Panc1 (cell line): ENCODE measurements at regions not wholly inside any gene's neighbourhood (a gene's known extent, or its start where the extent isn't known, plus 50 kb on each side); places are given as distances from the start of the nearest gene placed in this dataset.

Source experiments
- ATAC-seq: fragments of 200-7000 bp; cut with Tn5 transposase; 2 replicates; pipeline ENCODE4 v1.9.1; 2020; ENCODE audit warnings: mild to moderate bottlenecking, moderate library complexity
- BruUV-seq: library from RNA; stranded (reverse); fragments of 400-500 nt; replicated peaks from 2 replicates; lab custom pipeline; 2021; lab: Mats Ljungman, UMichigan
- CTCF ChIA-PET: fragments of 300-600 bp; sonication (Branson Sonifier 250); formaldehyde crosslinking; loops from one replicate; lab custom pipeline; 2022; ENCODE audit warnings: antibody characterized with exemption; lab: Charles Lee
- POLR2A ChIA-PET: fragments of 300-600 bp; sonication (Branson Sonifier 250); formaldehyde crosslinking; loops from one replicate; lab custom pipeline; 2022; ENCODE audit warnings: antibody characterized with exemption; lab: Charles Lee
- DNase-seq: peaks from one replicate; pipeline ENCODE4 v3.0.0-alpha.2; 2010; ENCODE audit warnings: low read depth, low spot score
- H3K27ac ChIP-seq: 2 replicates; pipeline ENCODE4 v1.5.1; 2011; ENCODE audit warnings: mild to moderate bottlenecking, low read length, inconsistent platforms
- H3K27me3 ChIP-seq: fragments of 200-500 bp; sonication (Bioruptor generic); 2 replicates; pipeline ENCODE4 v1.6.0; 2014; ENCODE audit warnings: low read length, inconsistent platforms; ENCODE audit not compliant: control insufficient read depth, insufficient read depth
- H3K36me3 ChIP-seq: fragments of 200-500 bp; sonication (Bioruptor generic); 2 replicates; pipeline ENCODE4 v1.5.1; 2014; ENCODE audit warnings: inconsistent platforms, mild to moderate bottlenecking, low read length, moderate library complexity; ENCODE audit not compliant: control insufficient read depth, insufficient read depth
- H3K4me1 ChIP-seq: 2 replicates; pipeline ENCODE4 v1.5.1; 2011; ENCODE audit warnings: inconsistent platforms, mild to moderate bottlenecking, low read length, moderate library complexity; ENCODE audit not compliant: control insufficient read depth, insufficient read depth
- H3K4me3 ChIP-seq, 2 experiments: 2 replicates each; pipeline ENCODE4 v1.5.1; 2011 to 2012; ENCODE audit warnings: low read depth in 2 of 2, low read length in 2 of 2, mild to moderate bottlenecking in 2 of 2, inconsistent platforms in 1 of 2, moderate library complexity in 1 of 2
- H3K9me3 ChIP-seq: fragments of 200-500 bp; sonication (Bioruptor generic); 2 replicates; pipeline ENCODE4 v1.5.1; 2014; ENCODE audit warnings: low read depth, mild to moderate bottlenecking, inconsistent platforms, low read length, moderate library complexity; ENCODE audit not compliant: control insufficient read depth, insufficient read depth
- POLR2AphosphoS5 ChIP-seq: IDR thresholded peaks from 2 replicates; pipeline ENCODE4 v1.6.1; 2012; ENCODE audit warnings: mild to moderate bottlenecking, low read depth, low read length, moderate library complexity
- SIN3A ChIP-seq: IDR thresholded peaks from 2 replicates; pipeline ENCODE4 v1.6.1; 2012; ENCODE audit warnings: low read depth, mild to moderate bottlenecking, low read length, moderate library complexity, borderline replicate concordance; ENCODE audit not compliant: insufficient read depth
- TCF7L2 ChIP-seq: IDR thresholded peaks from 2 replicates; pipeline ENCODE4 v1.6.1; 2011; ENCODE audit warnings: mild to moderate bottlenecking, low read depth, low read length, inconsistent platforms
- in situ Hi-C: cut with HindIII; loops from 2 replicates; pipeline ENCODE4 v1.10.0; 2016; ENCODE audit warnings: low sequenced_read_pairs, low pct_unique_long_range_greater_than_20kb
- intact Hi-C: fragments of 100-400 bp; cut with micrococcal nuclease; formaldehyde crosslinking; loops from one replicate; pipeline ENCODE4 v1.10.0; 2022; ENCODE audit not compliant: unreplicated experiment
- TF ChIP-seq, protein P1 (sequence below), 2 experiments: IDR thresholded peaks; 2 replicates each; pipeline ENCODE4 v1.6.1; 2011 to 2012; ENCODE audit warnings: low read depth in 2 of 2, control low read depth in 1 of 2, low read length in 1 of 2, mild to moderate bottlenecking in 1 of 2, moderate library complexity in 1 of 2; ENCODE audit not compliant: insufficient read depth in 1 of 2
- TF ChIP-seq, protein P2 (sequence below): fragments of 450-650 bp; IDR thresholded peaks from 2 replicates; pipeline ENCODE4 v1.5.1; 2017; ENCODE audit warnings: mild to moderate bottlenecking

DNA sequence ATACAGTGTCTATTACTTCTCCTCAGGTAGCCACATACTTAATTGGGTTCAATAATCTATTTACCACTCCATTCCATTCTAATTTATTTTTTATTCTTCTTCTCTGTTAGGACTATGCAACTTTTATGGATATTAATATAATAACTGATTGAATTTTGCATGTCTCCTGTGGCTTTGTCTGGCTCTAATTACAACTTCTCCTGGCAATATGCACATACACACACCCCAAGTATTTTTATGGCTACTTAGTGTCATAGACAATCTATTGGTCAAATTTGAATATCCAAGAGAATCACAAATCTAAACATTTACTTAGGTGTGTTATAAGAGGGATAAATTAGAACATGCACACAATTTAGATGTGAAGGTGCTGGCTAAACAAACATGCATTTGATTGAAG is 73.1 kb downstream of the BOD1L2 start:
- Histone ChIP-seq H3K4me1 (no peaks in the 10 kb centered on the region), H3K4me3 (no peak overlapping the region), H3K27me3 (no peaks in the 10 kb centered on the region), H3K36me3 (no peaks in the 10 kb centered on the region), H3K27ac (no peak overlapping the region), H3K9me3 (no peaks in the 10 kb centered on the region)
- intact Hi-C loops = no loop called here
- ATAC-seq (no peak), DNase-seq (no peak)
- TF ChIP-seq, protein P1, sequence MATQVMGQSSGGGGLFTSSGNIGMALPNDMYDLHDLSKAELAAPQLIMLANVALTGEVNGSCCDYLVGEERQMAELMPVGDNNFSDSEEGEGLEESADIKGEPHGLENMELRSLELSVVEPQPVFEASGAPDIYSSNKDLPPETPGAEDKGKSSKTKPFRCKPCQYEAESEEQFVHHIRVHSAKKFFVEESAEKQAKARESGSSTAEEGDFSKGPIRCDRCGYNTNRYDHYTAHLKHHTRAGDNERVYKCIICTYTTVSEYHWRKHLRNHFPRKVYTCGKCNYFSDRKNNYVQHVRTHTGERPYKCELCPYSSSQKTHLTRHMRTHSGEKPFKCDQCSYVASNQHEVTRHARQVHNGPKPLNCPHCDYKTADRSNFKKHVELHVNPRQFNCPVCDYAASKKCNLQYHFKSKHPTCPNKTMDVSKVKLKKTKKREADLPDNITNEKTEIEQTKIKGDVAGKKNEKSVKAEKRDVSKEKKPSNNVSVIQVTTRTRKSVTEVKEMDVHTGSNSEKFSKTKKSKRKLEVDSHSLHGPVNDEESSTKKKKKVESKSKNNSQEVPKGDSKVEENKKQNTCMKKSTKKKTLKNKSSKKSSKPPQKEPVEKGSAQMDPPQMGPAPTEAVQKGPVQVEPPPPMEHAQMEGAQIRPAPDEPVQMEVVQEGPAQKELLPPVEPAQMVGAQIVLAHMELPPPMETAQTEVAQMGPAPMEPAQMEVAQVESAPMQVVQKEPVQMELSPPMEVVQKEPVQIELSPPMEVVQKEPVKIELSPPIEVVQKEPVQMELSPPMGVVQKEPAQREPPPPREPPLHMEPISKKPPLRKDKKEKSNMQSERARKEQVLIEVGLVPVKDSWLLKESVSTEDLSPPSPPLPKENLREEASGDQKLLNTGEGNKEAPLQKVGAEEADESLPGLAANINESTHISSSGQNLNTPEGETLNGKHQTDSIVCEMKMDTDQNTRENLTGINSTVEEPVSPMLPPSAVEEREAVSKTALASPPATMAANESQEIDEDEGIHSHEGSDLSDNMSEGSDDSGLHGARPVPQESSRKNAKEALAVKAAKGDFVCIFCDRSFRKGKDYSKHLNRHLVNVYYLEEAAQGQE (IDR thresholded peaks at IDR 0.05; ENCODE audit: insufficient read depth in 1 of 2, low read depth in 2 of 2, low read length in 1 of 2) = no peak
- no peak for TF ChIP-seq POLR2AphosphoS5
- TF ChIP-seq, protein P2, sequence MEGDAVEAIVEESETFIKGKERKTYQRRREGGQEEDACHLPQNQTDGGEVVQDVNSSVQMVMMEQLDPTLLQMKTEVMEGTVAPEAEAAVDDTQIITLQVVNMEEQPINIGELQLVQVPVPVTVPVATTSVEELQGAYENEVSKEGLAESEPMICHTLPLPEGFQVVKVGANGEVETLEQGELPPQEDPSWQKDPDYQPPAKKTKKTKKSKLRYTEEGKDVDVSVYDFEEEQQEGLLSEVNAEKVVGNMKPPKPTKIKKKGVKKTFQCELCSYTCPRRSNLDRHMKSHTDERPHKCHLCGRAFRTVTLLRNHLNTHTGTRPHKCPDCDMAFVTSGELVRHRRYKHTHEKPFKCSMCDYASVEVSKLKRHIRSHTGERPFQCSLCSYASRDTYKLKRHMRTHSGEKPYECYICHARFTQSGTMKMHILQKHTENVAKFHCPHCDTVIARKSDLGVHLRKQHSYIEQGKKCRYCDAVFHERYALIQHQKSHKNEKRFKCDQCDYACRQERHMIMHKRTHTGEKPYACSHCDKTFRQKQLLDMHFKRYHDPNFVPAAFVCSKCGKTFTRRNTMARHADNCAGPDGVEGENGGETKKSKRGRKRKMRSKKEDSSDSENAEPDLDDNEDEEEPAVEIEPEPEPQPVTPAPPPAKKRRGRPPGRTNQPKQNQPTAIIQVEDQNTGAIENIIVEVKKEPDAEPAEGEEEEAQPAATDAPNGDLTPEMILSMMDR = no peak
- TF ChIP-seq TCF7L2 = no peak
- no peak for TF ChIP-seq SIN3A
- no TSS peak for BruUV-seq
- in situ Hi-C loops = no loop called here
- CTCF ChIA-PET = no interaction called here
- POLR2A ChIA-PET = no interaction called here

DNA sequence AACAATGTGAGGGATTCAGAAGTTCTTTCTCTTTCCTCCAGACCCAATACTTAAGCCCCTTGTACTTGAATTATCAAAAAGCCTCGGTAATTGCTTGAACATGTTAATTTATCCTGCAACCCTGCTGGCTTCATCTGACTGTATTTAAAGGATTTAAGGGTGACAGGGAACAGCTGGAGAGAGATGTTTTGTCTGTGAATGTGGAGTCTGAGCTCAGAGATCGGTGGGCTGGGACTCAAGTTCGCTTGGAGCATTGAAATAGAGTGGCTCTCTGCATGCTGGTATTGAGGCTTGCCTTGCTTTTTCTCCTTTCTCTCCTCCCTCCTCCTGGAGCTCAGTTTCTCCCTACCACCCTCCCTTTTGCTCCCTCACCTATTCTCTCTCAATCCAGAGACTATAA is 73.6 kb downstream of the BOD1L2 start:
- H3K27me3 ChIP-seq = no peaks in the 10 kb centered on the region
- TF ChIP-seq, protein P1 (IDR thresholded peaks at IDR 0.05; ENCODE audit: insufficient read depth in 1 of 2, low read depth in 2 of 2, low read length in 1 of 2) = no peak
- no peak for TF ChIP-seq TCF7L2
- ATAC-seq (no peak), DNase-seq (no peak)
- H3K9me3 ChIP-seq = no peaks in the 10 kb centered on the region
- intact Hi-C loops (no loop called here), in situ Hi-C loops (no loop called here)
- no peak overlapping the region for H3K4me3 ChIP-seq
- ChIA-PET POLR2A (no interaction called here), CTCF (no interaction called here)
- no peak overlapping the region for H3K27ac ChIP-seq
- no peaks in the 10 kb centered on the region for H3K4me1 ChIP-seq
- BruUV-seq = no TSS peak
- no peaks in the 10 kb centered on the region for H3K36me3 ChIP-seq
